HepG2 (cell line): ENCODE measurements at regions not wholly inside any gene's neighbourhood (a gene's known extent, or its start where the extent isn't known, plus 50 kb on each side); places are given as distances from the start of the nearest gene placed in this dataset.
A peak's percentile ranks its signal among the peaks of the same experiment; 100 is the strongest.

Experiments
- ATAC-seq: fragments of 200-7000 bp; cut with Tn5 transposase; 3 replicates; pipeline ENCODE4 v1.9.1; 2020; ENCODE audit warnings: mild to moderate bottlenecking, moderate library complexity
- BruUV-seq: library from RNA; stranded (reverse); fragments of 400-500 nt; replicated peaks from 2 replicates; lab custom pipeline; 2021; lab: Mats Ljungman, UMichigan
- CTCF ChIA-PET: fragments of 300-600 bp; formaldehyde crosslinking; extraction: SDS; loops from one replicate; lab custom pipeline; 2021; ENCODE audit warnings: low total read pairs, inconsistent platforms, low intra/inter-chr PET ratio; lab: Yijun Ruan, JAX
- POLR2A ChIA-PET: fragments of 350-600 bp; sonication (Branson Sonifier 250); formaldehyde crosslinking; loops from one replicate; lab custom pipeline; 2020; ENCODE audit warnings: antibody characterized with exemption, inconsistent platforms; lab: Yijun Ruan, JAX
- DNase-seq: peaks from one replicate; pipeline ENCODE4 v3.0.0-alpha.2; 2015; ENCODE audit warnings: low spot score
- FAIRE-seq: peaks from 3 replicates; lab custom pipeline; 2011; peaks lifted over from hg19 to GRCh38; lab: Jason Lieb, UNC
- H2AFZ ChIP-seq: one replicate; pipeline ENCODE4 v1.6.1; 2011; ENCODE audit warnings: low read length, inconsistent platforms
- H3K27ac ChIP-seq: fragments of 300-600 bp; 3 replicates; pipeline ENCODE4 v1.8.0; 2011; ENCODE audit warnings: mixed run types, mild to moderate bottlenecking, mixed read lengths, low read length, inconsistent platforms; ENCODE audit not compliant: insufficient read depth; ENCODE audit errors: extremely low read length
- H3K27me3 ChIP-seq, 2 experiments: fragments of 200-600 bp in 1 of 2; 2 replicates in 1 of 2; 3 replicates in 1 of 2; pipeline versions ENCODE4 v1.6.0 to v1.8.0; 2011; ENCODE audit warnings: low read length in 2 of 2, mild to moderate bottlenecking in 2 of 2, moderate library complexity in 2 of 2, inconsistent platforms in 1 of 2; ENCODE audit not compliant: insufficient read depth in 2 of 2, control insufficient read depth in 1 of 2
- H3K36me3 ChIP-seq, 2 experiments: fragments of 200-600 bp in 1 of 2; replicated peaks in 1 of 2; 2 replicates in 1 of 2; 3 replicates in 1 of 2; pipeline versions ENCODE4 v1.5.1 to v1.8.0; 2011; ENCODE audit warnings: low read length in 2 of 2, inconsistent platforms in 1 of 2; ENCODE audit not compliant: insufficient read depth in 2 of 2, control insufficient read depth in 1 of 2
- H3K4me1 ChIP-seq: 2 replicates; pipeline ENCODE4 v1.5.1; 2012; ENCODE audit warnings: low read length, inconsistent platforms; ENCODE audit not compliant: insufficient read depth
- H3K4me2 ChIP-seq: 2 replicates; pipeline ENCODE4 v1.6.0; 2011; ENCODE audit warnings: low read depth, low read length, inconsistent platforms
- H3K4me3 ChIP-seq, 3 experiments: fragments of 200-600 bp in 1 of 3; sonication (generic), shearing (Covaris generic) in 1 of 3; replicated peaks in 1 of 3; 2 replicates each; pipeline ENCODE4 v1.5.1; 2011 to 2016; ENCODE audit warnings: low read length in 3 of 3, inconsistent platforms in 2 of 3, low read depth in 2 of 3, mild to moderate bottlenecking in 2 of 3, control low read depth in 1 of 3, mixed read lengths in 1 of 3; ENCODE audit not compliant: insufficient read depth in 1 of 3
- H3K79me2 ChIP-seq: one replicate; pipeline ENCODE4 v1.6.1; 2011; ENCODE audit warnings: low read length, inconsistent platforms; ENCODE audit not compliant: insufficient read depth
- H3K9ac ChIP-seq: 2 replicates; pipeline ENCODE4 v1.6.0; 2011; ENCODE audit warnings: mild to moderate bottlenecking, low read depth, low read length, inconsistent platforms; ENCODE audit not compliant: insufficient read depth
- H3K9me3 ChIP-seq: 2 replicates; pipeline ENCODE4 v1.5.1; 2012; ENCODE audit warnings: mild to moderate bottlenecking, low read length
- H4K20me1 ChIP-seq: 2 replicates; pipeline ENCODE4 v1.6.0; 2011; ENCODE audit warnings: inconsistent platforms, mild to moderate bottlenecking, low read length, moderate library complexity; ENCODE audit not compliant: insufficient read depth
- BCLAF1 ChIP-seq: fragments of 450-650 bp; IDR thresholded peaks from 2 replicates; pipeline ENCODE4 v1.6.1; 2017; ENCODE audit warnings: mild to moderate bottlenecking
- FOXP1 ChIP-seq, 2 experiments: fragments of 450-650 bp in 1 of 2; IDR thresholded peaks; 2 replicates each; pipeline ENCODE4 v1.6.1; 2017 to 2018; ENCODE audit warnings: antibody characterized with exemption in 1 of 2
- JUNB ChIP-seq: sonication (generic); formaldehyde crosslinking; IDR thresholded peaks from 2 replicates; pipeline ENCODE4 v1.8.0; 2022; ENCODE audit warnings: missing genetic modification reagents, mild to moderate bottlenecking, borderline replicate concordance
- MAFF ChIP-seq: IDR thresholded peaks from 2 replicates; pipeline ENCODE4 v1.6.1; 2011; ENCODE audit warnings: low read depth, low read length, improper control_type of control experiment
- MAFK ChIP-seq, 2 experiments: IDR thresholded peaks in 1 of 2; conservative IDR thresholded peaks in 1 of 2; 2 replicates each; pipeline ENCODE4 v1.6.1; 2011; ENCODE audit warnings: improper control_type of control experiment in 2 of 2, low read length in 2 of 2
- RORA ChIP-seq: sonication (generic); formaldehyde crosslinking; IDR thresholded peaks from 2 replicates; pipeline ENCODE4 v1.5.0; 2020; ENCODE audit warnings: mild to moderate bottlenecking, missing genetic modification reagents, moderate library complexity
- SMAD9 ChIP-seq: sonication (generic); formaldehyde crosslinking; IDR thresholded peaks from 2 replicates; pipeline ENCODE4 v1.5.1; 2020; ENCODE audit warnings: mild to moderate bottlenecking, missing genetic modification reagents
- SOX5 ChIP-seq: IDR thresholded peaks from 2 replicates; pipeline ENCODE4 v1.6.1; 2016; ENCODE audit warnings: borderline replicate concordance
- ZFP37 ChIP-seq: sonication (generic); formaldehyde crosslinking; IDR thresholded peaks from 2 replicates; pipeline ENCODE4 v1.4.0; 2020; ENCODE audit warnings: missing genetic modification reagents, borderline replicate concordance
- ZFP90 ChIP-seq: sonication (generic); formaldehyde crosslinking; IDR thresholded peaks from 2 replicates; pipeline ENCODE4 v1.8.0; 2022; ENCODE audit warnings: missing genetic modification reagents, mild to moderate bottlenecking, inconsistent platforms, borderline replicate concordance
- ZNF562 ChIP-seq: sonication (generic); formaldehyde crosslinking; IDR thresholded peaks from 2 replicates; pipeline ENCODE4 v1.8.0; 2022; ENCODE audit warnings: missing genetic modification reagents, borderline replicate concordance
- ZNF629 ChIP-seq: sonication (generic); formaldehyde crosslinking; conservative IDR thresholded peaks from 2 replicates; pipeline ENCODE4 v1.5.0; 2020; ENCODE audit warnings: missing genetic modification reagents
- ZNF841 ChIP-seq: sonication (generic); formaldehyde crosslinking; IDR thresholded peaks from 2 replicates; pipeline ENCODE4 v1.8.1; 2023; ENCODE audit warnings: missing genetic modification reagents, borderline replicate concordance
- WGBS: methylation state at CpG from one replicate; pipeline ENCODE4 v1.1.6; 2017; ENCODE audit warnings: low lambda C conversion rate; 5-methylcytosine and 5-hydroxymethylcytosine counted together
- in situ Hi-C: cut with HindIII; loops from 2 replicates; pipeline ENCODE4 v1.10.0; 2017; ENCODE audit warnings: low pct_unique_long_range_greater_than_20kb; ENCODE audit not compliant: extremely low pct_ligation_motif_present
- intact Hi-C: fragments of 100-400 bp; cut with micrococcal nuclease; formaldehyde crosslinking; loops from one replicate; pipeline ENCODE4 v1.10.0; 2022; ENCODE audit not compliant: unreplicated experiment
- TF ChIP-seq, protein P1 (sequence below): sonication (generic); formaldehyde crosslinking; IDR thresholded peaks from 2 replicates; pipeline ENCODE4 v1.5.0; 2020; ENCODE audit warnings: missing genetic modification reagents
- TF ChIP-seq, protein P2 (sequence below): sonication (generic); formaldehyde crosslinking; conservative IDR thresholded peaks from 2 replicates; pipeline ENCODE4 v1.5.0; 2020; ENCODE audit warnings: missing genetic modification reagents

DNA sequence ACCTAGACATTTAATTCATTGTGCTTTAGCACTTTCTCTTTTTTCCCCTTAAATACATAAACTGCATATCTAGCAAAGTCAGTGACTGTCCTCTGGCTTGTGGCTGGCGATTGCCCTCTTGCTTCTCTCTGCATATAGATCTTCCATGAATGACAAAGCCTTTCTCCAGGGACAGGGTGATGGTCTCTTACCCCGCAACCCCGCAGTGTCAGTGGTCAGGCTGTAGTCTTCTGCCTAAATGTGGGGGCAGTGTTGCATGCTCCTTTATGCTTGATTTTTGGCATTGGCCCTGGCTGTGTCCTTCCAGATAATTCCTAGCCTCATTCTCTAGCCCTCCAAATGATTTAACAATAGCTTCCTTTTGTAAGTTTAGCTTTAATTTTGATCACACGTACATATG is 407.8 kb downstream of the GABRB3 start:
- BruUV-seq: no TSS peak
- no peak overlapping the region for H3K9ac ChIP-seq
- 18% methylated on average over 3 of the region's 4 CpGs for WGBS
- FAIRE-seq: no peak
- H3K27ac ChIP-seq: no peak overlapping the region
- no peaks in the 10 kb centered on the region for H4K20me1 ChIP-seq
- ChIA-PET CTCF (no interaction called here), POLR2A (no interaction called here)
- ATAC-seq: no peak
- H3K79me2 ChIP-seq: no peaks in the 10 kb centered on the region
- no peak overlapping the region for H2AFZ ChIP-seq
- TF ChIP-seq MAFF: 0 out of 2 replicates have a peak, but pooled peaks have one; percentile 23
- TF ChIP-seq, protein P1, sequence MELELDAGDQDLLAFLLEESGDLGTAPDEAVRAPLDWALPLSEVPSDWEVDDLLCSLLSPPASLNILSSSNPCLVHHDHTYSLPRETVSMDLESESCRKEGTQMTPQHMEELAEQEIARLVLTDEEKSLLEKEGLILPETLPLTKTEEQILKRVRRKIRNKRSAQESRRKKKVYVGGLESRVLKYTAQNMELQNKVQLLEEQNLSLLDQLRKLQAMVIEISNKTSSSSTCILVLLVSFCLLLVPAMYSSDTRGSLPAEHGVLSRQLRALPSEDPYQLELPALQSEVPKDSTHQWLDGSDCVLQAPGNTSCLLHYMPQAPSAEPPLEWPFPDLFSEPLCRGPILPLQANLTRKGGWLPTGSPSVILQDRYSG (CRISPR knock-in tag): no peak
- TF ChIP-seq MAFK (conservative IDR thresholded peaks at IDR 0.05 in 1 of 2, IDR thresholded peaks at IDR 0.05 in 1 of 2; ENCODE audit: low read length in 2 of 2): peak in 1 of 2 experiments; percentile 39; a peak in 2 of 4 replicates
- H3K4me1 ChIP-seq: no peaks in the 10 kb centered on the region
- no peak overlapping the region for H3K4me2 ChIP-seq
- H3K4me3 ChIP-seq: no peak overlapping the region
- intact Hi-C loops (no loop called here), in situ Hi-C loops (no loop called here)
- no peaks in the 10 kb centered on the region; a peak in 1 of 5 replicates for H3K27me3 ChIP-seq
- H3K9me3 ChIP-seq: peaks cover 80% of the 10 kb centered on the region
- no peak for DNase-seq
- H3K36me3 ChIP-seq: no peaks in the 10 kb centered on the region

- Histone ChIP-seq H3K79me2 (no peaks in the 10 kb centered on the region), H3K4me3 (no peak overlapping the region), H3K27ac (no peak overlapping the region), H3K4me2 (no peak overlapping the region), H3K9me3 (peaks cover 86% of the 10 kb centered on the region), H4K20me1 (no peaks in the 10 kb centered on the region), H2AFZ (no peak overlapping the region), H3K4me1 (no peaks in the 10 kb centered on the region), H3K27me3 (no peaks in the 10 kb centered on the region), H3K9ac (no peak overlapping the region), H3K36me3 (no peaks in the 10 kb centered on the region)
- ATAC-seq (no peak), FAIRE-seq (no peak), DNase-seq (no peak)
- WGBS: 2% methylated on average over 4 of the region's 4 CpGs
- POLR2A ChIA-PET: no interaction called here
- BruUV-seq: no TSS peak
- intact Hi-C loops: no loop called here
- in situ Hi-C loops: no loop called here
- CTCF ChIA-PET: no interaction called here
- no peak for TF ChIP-seq ZFP37 (CRISPR knock-in tag)
- no peak for TF ChIP-seq ZFP90 (CRISPR knock-in tag)
- TF ChIP-seq ZNF629 (CRISPR knock-in tag): no peak
- no peak for TF ChIP-seq FOXP1 (IDR thresholded peaks at IDR 0.05)
- no peak for TF ChIP-seq FOXP1 (CRISPR knock-in tag; IDR thresholded peaks at IDR 0.05)
- TF ChIP-seq ZNF562 (CRISPR knock-in tag): no peak
- no peak for TF ChIP-seq JUNB (CRISPR knock-in tag)
- no peak for TF ChIP-seq SOX5 (CRISPR knock-in tag)
- no peak for TF ChIP-seq ZNF841 (CRISPR knock-in tag)
- TF ChIP-seq SMAD9 (CRISPR knock-in tag): no peak
- TF ChIP-seq, protein P2, sequence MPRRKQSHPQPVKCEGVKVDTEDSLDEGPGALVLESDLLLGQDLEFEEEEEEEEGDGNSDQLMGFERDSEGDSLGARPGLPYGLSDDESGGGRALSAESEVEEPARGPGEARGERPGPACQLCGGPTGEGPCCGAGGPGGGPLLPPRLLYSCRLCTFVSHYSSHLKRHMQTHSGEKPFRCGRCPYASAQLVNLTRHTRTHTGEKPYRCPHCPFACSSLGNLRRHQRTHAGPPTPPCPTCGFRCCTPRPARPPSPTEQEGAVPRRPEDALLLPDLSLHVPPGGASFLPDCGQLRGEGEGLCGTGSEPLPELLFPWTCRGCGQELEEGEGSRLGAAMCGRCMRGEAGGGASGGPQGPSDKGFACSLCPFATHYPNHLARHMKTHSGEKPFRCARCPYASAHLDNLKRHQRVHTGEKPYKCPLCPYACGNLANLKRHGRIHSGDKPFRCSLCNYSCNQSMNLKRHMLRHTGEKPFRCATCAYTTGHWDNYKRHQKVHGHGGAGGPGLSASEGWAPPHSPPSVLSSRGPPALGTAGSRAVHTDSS (CRISPR knock-in tag): no peak
- no peak for TF ChIP-seq BCLAF1
- TF ChIP-seq RORA (CRISPR knock-in tag): no peak
Observed at GRCh38 chr15:26359855-26360254, 413.0 kb downstream of the GABRB3 start.
